ENCODE measurements at regions not wholly inside any gene's neighbourhood (a gene's known extent, or its start where the extent isn't known, plus 50 kb on each side); places are given as distances from the start of the nearest gene placed in this dataset.

DNA sequence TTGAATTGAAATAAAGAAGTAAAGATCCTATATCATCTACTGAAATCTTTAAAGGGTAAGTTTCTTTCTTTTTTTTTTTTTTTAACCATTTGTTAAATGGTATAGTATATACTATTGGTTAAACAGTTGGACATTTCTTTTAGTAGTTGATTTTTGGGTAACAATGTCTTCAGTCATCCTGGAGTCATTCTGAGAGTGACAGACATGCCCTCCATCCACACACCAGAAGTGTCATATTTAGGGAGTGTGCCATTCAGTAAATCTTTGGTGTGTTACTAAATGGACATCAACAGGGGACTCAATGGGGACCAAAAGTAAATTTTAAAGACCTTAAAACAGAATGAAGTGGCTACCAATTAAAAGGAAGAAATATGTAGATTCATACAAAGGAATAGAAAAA, 50.8 kb upstream of the SLC39A10 start:
- H4K5ac ChIP-seq (ENCODE audit: insufficient read length, low read depth, low read length) = no peak overlapping the region
- peaks cover 0 to 6% (median 2%) of the 10 kb centered on the region in 4 experiments; a peak in 1 of 7 replicates for H3K4me1 ChIP-seq (replicated peaks in 1 of 4; ENCODE audit: control insufficient read depth in 3 of 4, insufficient read depth in 4 of 4, low read length in 3 of 4)
- H3K27ac ChIP-seq (ENCODE audit: low read depth, low read length) = no peak overlapping the region
- H2BK15ac ChIP-seq (ENCODE audit: low read length) = no peak overlapping the region
- no peak overlapping the region for H3K4ac ChIP-seq (replicated peaks; ENCODE audit: insufficient read length, low read depth, low read length)
- no peak overlapping the region for H3K4me2 ChIP-seq (ENCODE audit: insufficient read depth in 1 of 2, low read depth in 2 of 2, low read length in 2 of 2)
- CTCF ChIA-PET (ENCODE audit: partially characterized antibody) = interaction anchor here (0.6 kb wide), 2 partner anchors 12 to 44 kb away, joined by 3 read pairs; no protein-coding TSS in a partner anchor
- no peak overlapping the region for H2BK20ac ChIP-seq (ENCODE audit: low read length)
- H2AFZ ChIP-seq (ENCODE audit: low read length) = no peak overlapping the region
- POLR2A ChIA-PET (ENCODE audit: partially characterized antibody) = no interaction called here
- H3K56ac ChIP-seq (replicated peaks; ENCODE audit: insufficient read length, low read depth, low read length) = no peak overlapping the region
- H4K91ac ChIP-seq (replicated peaks; ENCODE audit: insufficient read length, low read length) = no peak overlapping the region
- no peak overlapping the region for H2AK5ac ChIP-seq (ENCODE audit: low read depth, low read length)
- no peak overlapping the region for H3K9ac ChIP-seq (replicated peaks in 1 of 4; ENCODE audit: extremely low read depth in 1 of 4, low read depth in 3 of 4, low read length in 3 of 4)
- H3K9me3 ChIP-seq (ENCODE audit: insufficient read depth in 2 of 2, low read depth in 1 of 2, low read length in 1 of 2) = no peaks in the 10 kb centered on the region
- no peak overlapping the region for H2BK12ac ChIP-seq (ENCODE audit: low read depth, low read length)
- no peak overlapping the region for H3K18ac ChIP-seq (ENCODE audit: extremely low read depth, low read length)
- no peaks in the 10 kb centered on the region for H3K27me3 ChIP-seq (replicated peaks in 1 of 4; ENCODE audit: control insufficient read depth in 3 of 4, extremely low read depth in 1 of 4, insufficient read depth in 3 of 4, low read length in 3 of 4)
- no peak for TF ChIP-seq ZNF274 (IDR thresholded peaks at IDR 0.05; ENCODE audit: borderline replicate concordance, extremely low read depth, low read length)
- TF ChIP-seq SP2 (IDR thresholded peaks at IDR 0.05; ENCODE audit: low read length) = no peak
- TF ChIP-seq TAF7 (optimal IDR thresholded peaks at IDR 0.05; ENCODE audit: borderline replicate concordance, low read depth, low read length) = no peak
- no peak for TF ChIP-seq NANOG (IDR thresholded peaks at IDR 0.05; ENCODE audit: insufficient read depth, low read depth, low read length, poor library complexity, severe bottlenecking)
- no peak for TF ChIP-seq TCF12 (IDR thresholded peaks at IDR 0.05; ENCODE audit: low read depth, low read length)
- TF ChIP-seq SIX5 (IDR thresholded peaks at IDR 0.05; ENCODE audit: low read depth, low read length) = no peak
- no peak for TF ChIP-seq POLR2AphosphoS5 (IDR thresholded peaks at IDR 0.05; ENCODE audit: low read depth, low read length)
- no peak for TF ChIP-seq SAP30 (IDR thresholded peaks at IDR 0.05; ENCODE audit: insufficient read depth, insufficient replicate concordance, low read length)
- TF ChIP-seq CTBP2 (IDR thresholded peaks at IDR 0.05; ENCODE audit: borderline replicate concordance, insufficient read depth, insufficient read length, low read length) = no peak
- no peak overlapping the region for H2BK5ac ChIP-seq (ENCODE audit: low read depth, low read length)
- no peak overlapping the region for H3K23ac ChIP-seq (ENCODE audit: insufficient read length)
- FAIRE-seq (no peak), DNase-seq (ENCODE audit: low read depth in 1 of 2, low spot score in 2 of 2) (no peak)
- no peak overlapping the region for H3K14ac ChIP-seq (ENCODE audit: insufficient read length)
- no peaks in the 10 kb centered on the region; the same call in 1 of the 2 replicates for H3K79me1 ChIP-seq (ENCODE audit: low read depth, low read length)
- H3K23me2 ChIP-seq (ENCODE audit: low read depth, low read length) = no peaks in the 10 kb centered on the region
- peaks cover 0 to 32% of the 10 kb centered on the region in 2 experiments; a peak in 2 of 4 replicates for H3K79me2 ChIP-seq (ENCODE audit: control insufficient read depth in 1 of 2, insufficient read depth in 2 of 2, low read length in 2 of 2)
- H4K8ac ChIP-seq (ENCODE audit: extremely low read depth, insufficient read depth, low read length) = no peak overlapping the region
- H3K4me3 ChIP-seq (ENCODE audit: extremely low read depth in 1 of 4, insufficient read depth in 2 of 4, low read depth in 3 of 4, low read length in 4 of 4) = no peak overlapping the region
- H2BK120ac ChIP-seq (replicated peaks; ENCODE audit: low read depth, low read length) = no peak overlapping the region
- no peaks in the 10 kb centered on the region for H3K36me3 ChIP-seq (ENCODE audit: control insufficient read depth in 2 of 4, insufficient read depth in 4 of 4, low read length in 3 of 4)
- no peaks in the 10 kb centered on the region for H4K20me1 ChIP-seq (replicated peaks in 1 of 2; ENCODE audit: control insufficient read depth in 1 of 2, insufficient read depth in 2 of 2, low read length in 2 of 2)
